ENCODE measurements at regions not wholly inside any gene's neighbourhood (a gene's known extent, or its start where the extent isn't known, plus 50 kb on each side); places are given as distances from the start of the nearest gene placed in this dataset.
"Not testable (repeated sequence)": the region's sequence is repeated elsewhere in the genome, so short reads cannot be mapped to it uniquely, and the experiment has no call there.

DNA sequence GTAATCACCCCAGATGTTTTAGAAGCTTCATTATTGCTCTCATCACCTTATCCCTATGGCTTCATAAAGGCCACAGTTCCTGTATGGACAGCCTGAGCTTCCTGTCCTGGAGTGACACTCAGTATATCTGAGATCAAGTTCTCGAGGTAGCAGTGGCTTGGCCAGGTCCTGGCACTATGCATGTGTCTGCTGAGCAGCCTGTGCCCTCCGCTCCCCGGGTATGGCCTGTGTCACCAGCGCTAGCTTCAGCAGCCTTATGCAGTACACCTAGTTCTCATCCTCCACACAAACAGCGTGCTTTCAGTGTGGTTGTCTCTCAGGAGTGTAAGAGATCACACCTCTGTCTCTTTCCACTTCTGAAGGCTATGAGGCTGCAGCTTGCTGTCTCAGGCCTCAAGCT, 514.7 kb downstream of the DIRAS2 start:
- DNase-seq, result no peak

- DNase-seq, result no peak
These were observed 513.9 kb downstream of the DIRAS2 start for GRCh38 chr9:90128587-90129190.

DNA sequence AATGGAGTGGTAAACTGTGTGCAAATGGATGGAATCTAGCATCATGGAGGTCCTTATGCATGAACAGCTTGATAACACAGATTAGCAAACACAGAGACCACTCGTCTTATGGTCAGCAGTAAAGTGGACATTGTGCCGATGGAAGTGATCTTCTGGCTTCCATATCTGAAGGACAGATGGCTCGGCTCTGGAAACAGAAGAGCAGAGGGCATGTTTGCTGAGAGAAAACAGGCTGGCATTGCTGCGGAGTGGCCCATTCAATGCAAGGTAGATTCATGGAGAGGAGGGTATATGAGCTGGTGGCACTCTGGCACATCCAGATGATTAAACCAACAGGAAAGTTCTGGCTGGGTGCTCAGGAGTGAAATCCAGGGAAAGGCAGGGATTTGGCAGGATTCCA, 513.2 kb downstream of the DIRAS2 start:
- DNase-seq, result no peak

- no peak for DNase-seq
These were observed 511.1 kb downstream of the DIRAS2 start for GRCh38 chr9:90131568-90131967.

GRCh38 chr9:90132866-90133265, 509.8 kb downstream of the DIRAS2 start:
- no peak for DNase-seq

DNA sequence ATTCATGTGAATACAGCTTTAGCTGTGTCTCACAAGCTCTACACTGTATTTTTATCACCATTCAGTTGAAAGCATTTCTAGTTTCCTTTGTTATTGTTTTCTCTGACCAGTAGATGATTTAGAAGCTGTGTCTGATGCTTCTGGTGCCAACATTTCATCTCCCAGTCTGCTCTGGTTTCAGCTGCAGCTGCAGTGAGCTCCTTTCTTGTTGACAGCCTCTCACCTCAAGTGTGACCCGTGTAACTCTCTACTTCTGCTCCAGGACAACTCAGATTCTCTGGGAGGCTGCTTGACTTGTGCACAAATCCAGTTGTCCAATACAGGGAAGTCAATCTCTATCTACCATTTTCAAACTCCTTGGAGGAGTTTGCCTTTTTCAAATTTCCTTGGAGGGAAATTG, 504.8 kb downstream of the DIRAS2 start:
- no peak for DNase-seq

GRCh38 chr9:90140131-90140818, 502.3 kb downstream of the DIRAS2 start:
- DNase-seq, result no peak

DNA sequence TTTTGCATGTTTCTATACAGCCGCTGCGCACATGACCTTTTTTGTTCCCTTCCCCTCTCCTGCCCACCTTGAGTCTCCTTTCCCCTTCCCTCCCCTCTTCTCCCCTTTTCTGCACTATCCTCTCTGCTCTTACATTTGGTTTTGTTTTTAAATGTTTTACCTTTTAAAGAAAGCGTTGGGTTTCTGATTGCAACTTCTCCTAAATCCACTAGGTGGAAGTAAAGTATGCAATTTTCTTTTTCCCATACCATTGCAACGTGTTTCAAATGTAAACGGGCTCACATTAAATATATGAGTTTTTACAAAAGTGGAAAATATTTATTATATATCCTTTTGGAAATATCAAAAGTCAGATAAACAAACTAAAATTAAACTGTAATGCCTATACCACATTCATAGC, 500.9 kb downstream of the DIRAS2 start:
- no peak for DNase-seq

GRCh38 chr9:90142580-90142979, 500.0 kb downstream of the DIRAS2 start:
- DNase-seq, result peak; percentile 31

DNA sequence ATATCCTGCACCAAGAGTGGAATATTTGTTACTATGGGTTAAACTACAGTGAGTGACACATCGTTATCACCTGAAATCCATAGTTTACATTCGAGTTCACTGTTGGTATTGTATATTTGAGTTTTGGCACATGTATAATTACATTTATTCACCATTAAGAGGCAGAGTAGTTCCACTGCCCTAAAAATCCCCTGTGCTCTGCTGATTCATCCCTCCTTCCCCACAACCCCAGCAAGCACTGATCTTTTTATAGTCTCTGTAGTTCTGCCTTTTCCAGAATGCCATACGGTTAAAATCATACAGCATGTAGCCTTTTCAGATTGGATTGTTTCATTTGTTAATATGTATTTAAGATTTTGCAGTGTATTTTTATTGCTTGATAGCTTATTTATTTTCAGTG, 495.2 kb downstream of the DIRAS2 start:
- no peak for DNase-seq

- no peak for DNase-seq
These were observed 486.3 kb downstream of the DIRAS2 start for GRCh38 chr9:90156318-90156717.

DNA sequence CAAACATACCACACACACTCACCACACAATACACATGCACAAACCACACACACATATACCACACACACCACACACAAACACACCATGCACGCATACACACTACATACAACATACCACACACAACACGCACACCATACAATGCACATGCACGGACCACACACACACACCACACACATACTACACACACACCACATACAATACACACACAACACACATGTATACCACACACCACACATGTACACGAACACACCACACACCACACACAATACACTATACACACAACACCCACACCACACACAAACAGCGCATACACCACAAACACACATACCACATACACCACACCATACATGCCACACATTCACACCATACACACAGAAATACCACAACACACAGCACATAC, 480.3 kb downstream of the DIRAS2 start:
- DNase-seq, result no peak

- no peak for DNase-seq
These were observed 479.8 kb downstream of the DIRAS2 start for GRCh38 chr9:90162819-90163218.

DNA sequence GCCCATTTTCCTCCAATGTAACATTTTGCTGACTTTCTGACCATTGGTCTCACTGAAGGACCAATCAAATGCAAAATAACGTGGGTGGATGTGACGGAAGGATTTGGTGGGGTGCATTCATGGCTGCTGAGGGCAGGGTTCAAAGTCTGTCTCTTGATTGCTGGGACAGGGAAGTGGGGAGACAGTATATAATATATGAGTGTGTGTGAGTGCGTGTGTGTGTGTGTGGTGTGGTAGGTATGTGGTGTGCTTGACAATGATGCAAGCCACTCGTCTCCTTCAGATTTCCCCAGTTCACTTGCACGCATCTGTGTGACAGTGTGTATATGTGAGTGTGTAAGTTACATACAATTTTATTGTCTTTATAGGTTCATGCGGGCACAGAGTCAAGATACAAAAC, 477.3 kb downstream of the DIRAS2 start:
- no peak for DNase-seq

DNA sequence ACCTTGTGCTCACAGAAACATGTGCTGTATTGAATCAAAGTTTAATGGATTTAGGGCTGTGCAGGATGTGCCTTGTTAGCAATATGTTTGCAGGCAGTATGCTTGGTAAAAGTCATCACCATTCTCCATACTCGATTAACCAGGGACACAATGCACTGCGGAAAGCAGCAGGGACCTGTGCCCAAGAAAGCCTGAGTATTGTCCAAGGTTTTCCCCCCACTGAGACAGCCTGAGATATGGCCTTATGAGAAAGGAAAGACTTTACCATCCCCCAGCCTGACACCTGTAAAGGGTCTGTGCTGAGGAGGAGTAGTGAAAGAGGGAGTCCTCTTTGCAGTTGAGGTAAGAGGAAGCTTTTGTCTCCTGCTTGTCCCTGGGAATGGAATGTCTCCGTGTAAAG, 476.2 kb downstream of the DIRAS2 start:
- not testable (repeated sequence) for DNase-seq

GRCh38 chr9:90167914-90168313, 474.7 kb downstream of the DIRAS2 start:
- DNase-seq, result no peak

DNA sequence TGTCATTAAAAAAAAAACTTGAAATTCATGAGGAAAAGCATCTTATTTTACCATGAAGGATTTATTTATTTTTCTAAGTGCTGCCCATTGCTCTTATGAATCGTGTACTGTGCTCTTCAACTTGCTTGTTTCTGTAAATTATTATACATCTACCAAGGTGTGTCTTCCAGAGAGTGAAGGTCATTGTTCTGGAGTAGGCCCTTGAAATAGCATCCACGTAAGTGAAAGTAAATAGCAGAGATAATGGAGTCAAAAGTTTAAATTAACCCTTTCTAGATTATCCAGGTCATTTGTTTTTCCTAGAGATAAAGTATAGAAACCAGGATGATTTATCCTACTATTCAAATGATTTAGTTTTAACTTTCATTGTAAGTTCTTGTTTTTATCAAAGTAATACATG, 473.1 kb downstream of the DIRAS2 start:
- DNase-seq, result no peak

DNA sequence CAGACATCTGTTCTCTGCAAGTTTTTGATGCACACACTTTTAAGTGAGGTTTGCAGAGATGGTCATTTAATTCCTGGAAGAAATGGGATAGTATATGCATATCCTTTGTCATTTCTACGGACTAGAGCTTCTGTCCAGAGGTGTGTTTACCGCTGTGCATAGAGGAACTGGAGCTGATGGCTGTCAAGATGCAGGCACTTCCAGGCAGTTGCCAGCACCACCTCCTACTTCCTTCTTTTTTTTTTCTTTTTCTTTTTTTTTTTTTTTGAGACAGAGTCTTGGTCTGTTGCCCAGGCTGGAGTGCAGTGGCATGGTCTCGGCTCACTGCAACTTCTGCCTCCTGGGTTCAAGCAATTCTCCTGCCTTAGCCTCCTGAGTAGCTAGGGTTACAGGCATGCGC, 468.7 kb downstream of the DIRAS2 start:
- DNase-seq, result not testable (repeated sequence)

DNA sequence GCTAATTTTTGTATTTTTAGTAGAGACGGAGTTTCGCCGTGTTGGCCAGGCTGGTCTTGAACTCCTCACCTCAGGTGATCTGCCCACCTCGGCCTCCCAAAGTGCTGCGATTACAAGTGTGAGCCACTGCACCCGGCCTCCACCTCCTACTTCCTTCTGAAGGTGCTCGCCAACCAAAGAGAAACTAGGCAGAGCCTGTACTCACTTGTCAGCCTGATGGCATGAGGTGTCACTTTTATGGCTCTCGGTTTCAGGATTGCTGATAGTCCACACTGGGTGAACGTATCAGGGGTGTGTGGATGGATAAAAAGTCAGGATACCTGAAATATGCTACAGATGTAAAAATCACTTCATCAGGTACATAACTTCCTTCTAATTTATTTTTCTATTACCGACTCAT, 468.3 kb downstream of the DIRAS2 start:
- DNase-seq, result not testable (repeated sequence)

DNA sequence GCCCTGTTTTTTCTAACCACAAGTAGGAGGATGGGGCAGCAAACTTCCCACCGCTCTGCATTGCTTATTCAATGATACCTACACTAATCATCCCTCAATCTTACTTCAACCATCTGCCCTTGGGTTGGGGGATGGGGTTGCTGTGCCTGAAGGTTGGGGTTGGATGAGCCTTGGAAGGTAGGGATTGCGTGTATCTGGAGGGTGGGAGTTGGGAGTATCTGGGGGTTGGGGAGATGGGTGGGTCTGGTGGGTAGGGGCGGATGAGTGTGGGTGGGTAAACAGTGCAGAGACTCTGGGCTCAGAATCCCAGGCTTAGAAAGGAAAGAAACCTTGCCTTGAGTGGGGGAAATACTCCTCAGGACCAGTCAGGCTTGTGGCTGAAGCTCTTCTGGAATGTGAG, 467.4 kb downstream of the DIRAS2 start:
- no peak for DNase-seq

DNA sequence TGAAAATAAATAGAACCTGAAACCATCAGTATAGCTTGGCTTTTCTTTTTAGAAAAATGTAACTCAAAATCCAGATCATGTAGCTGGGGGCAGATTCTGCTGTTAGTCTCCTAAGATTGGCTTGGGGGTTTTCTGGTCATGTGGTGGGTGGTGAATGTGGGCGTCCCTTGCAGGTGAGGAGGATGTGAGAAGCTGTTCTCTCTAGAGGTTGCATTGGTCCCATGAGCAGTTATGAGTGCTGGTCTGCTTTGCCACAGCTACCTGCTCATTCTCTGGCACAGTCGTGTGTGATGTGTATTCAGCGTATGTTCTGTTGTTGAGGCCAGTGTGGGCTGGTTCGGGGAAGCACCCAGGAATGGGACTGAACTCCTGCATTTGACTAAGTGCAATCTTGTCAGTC, 466.8 kb downstream of the DIRAS2 start:
- no peak for DNase-seq

DNA sequence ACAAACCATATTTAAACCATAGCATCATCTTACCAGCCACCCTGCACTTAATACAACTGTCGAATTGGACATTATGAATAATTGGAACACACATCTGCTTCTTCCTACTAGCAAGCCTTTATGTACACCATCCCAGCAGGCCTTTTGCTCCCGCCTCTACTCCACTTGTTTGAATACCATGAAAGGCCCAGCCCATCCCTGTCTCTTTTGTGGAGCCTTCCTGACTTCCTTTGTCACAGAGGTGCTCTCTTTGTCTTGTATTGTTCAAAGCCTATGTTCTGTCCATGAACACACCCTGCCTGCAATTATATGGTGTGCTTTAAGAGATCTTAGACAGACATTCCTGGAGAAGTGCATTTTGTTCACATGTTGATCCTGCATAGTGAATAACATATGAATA, 465.7 kb downstream of the DIRAS2 start:
- no peak for DNase-seq

- no peak for DNase-seq
These were observed 462.2 kb downstream of the DIRAS2 start for GRCh38 chr9:90180381-90180780.

- no peak for DNase-seq
These were observed 454.0 kb downstream of the DIRAS2 start for GRCh38 chr9:90188656-90189055.

DNA sequence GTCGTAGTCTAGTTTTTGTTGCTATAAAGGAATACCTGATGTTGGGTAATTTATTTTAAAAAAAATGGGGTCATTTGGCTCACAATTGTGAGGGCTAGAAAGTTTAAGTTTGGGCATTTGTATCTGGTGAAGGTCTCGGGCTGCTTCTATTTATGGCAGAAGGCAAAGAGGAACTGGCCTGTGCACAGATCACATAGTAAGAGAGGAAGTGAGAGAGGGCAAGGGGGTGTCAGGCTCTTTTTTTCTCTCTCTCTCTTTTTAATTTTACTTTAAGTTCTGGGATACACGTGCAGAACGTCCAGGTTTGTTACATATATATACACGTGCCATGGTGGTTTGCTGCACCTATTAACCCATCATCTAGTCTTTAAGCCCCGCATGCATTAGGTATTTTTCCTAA, 453.3 kb downstream of the DIRAS2 start:
- no peak for DNase-seq
